AG08395 (cell line): ENCODE measurements at regions not wholly inside any gene's neighbourhood (a gene's known extent, or its start where the extent isn't known, plus 50 kb on each side); places are given as distances from the start of the nearest gene placed in this dataset.

Source experiments
- DNase-seq: peaks from one replicate; pipeline ENCODE4 v3.0.0; 2012; ENCODE audit warnings: mixed read lengths, low spot score

DNA sequence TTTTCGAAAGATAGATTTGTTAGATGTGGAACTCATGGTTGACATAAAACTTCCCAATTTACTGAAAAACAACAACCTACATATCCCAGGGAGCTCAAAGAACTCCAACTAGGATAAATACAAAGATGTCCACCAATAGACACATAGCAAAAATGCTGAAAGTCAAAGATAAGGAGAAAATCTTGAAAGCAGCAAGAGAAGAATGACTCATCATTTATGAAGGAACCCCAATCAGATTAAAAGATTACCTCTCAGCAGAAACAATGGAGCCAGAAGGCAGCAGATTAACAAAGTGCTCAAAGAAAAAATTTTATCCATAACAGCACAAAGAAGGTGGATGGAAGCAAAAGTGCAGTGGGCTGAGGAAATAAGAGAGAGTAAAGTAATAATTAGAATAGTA lies 908.6 kb downstream of the SORCS3 start:
- DNase-seq = no peak

DNA sequence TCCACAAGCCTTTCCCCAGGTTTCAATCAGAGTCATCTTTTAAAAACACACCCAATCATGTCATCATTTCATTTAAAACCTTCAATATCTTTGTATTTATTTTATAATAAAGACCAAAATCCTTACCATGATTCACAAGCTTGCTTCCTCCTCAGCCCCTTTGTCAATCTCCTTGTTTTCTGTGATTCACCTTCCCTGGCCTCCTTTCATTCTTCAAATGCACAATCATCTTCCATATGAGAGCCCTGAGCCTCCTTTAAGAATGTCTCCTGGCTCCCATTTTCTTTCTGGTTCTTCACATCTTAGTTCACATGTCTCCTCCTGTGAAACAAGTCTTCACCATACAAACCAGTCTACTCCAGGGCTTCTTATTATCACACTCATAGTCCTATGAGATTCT lies 904.0 kb downstream of the SORCS3 start:
- no peak for DNase-seq

DNA sequence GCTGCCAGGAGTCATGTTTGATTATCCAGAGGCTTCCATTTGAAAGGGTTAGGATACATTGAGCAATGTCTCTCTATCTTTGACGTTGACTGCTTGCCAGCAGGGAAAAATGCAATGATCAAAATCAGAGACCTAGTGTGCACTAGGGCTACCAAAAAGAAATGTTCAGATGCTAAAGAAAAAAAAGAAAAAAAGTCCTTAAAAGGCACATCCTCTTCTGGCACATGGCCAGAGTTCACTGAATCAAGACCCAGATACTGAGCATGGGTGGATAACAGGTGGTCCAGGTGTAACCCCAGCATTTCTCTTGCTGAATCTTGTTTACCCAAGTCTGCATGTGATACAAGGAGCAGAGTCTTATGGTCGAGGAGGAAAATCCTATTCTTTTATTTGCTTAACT lies 899.3 kb downstream of the SORCS3 start:
- no peak for DNase-seq

DNA sequence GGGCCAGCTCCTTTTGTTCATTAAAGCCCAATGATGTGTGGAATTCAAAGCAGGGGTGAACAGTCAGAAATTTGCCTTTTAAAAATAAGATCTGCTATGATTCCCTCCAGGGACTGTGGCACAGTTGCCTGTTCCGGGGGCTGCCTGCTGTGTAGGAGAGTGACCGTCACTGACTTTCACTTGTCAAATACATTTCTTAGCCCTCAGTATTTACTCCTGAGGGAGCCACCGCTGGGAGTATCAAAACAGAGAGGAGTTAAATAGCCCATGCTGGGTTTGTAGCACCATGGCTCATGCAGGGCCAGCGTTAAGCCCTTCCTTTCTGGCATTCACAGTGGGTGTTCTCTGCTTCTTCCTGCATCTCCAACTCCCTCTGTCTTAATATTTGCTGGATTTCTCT lies 897.8 kb downstream of the SORCS3 start:
- DNase-seq = no peak

DNA sequence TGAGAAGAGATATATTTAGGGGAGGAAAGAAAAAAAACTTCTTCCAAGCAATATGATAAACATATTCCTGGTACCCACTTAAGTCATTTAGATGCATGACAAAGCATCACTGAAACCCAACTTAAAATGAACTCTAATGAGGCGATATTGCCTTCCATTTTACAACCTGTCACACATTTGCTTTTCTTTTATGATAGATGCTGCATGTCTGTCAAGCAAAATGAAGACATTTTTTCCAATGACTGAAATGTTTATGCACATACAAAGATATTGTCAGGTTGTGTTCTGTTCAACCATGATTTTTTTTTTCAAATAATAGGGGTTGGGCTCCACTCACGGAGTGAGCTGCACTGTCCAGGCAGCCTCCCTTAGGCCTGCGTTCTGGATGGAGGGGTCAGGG lies 894.4 kb downstream of the SORCS3 start:
- no peak for DNase-seq

DNA sequence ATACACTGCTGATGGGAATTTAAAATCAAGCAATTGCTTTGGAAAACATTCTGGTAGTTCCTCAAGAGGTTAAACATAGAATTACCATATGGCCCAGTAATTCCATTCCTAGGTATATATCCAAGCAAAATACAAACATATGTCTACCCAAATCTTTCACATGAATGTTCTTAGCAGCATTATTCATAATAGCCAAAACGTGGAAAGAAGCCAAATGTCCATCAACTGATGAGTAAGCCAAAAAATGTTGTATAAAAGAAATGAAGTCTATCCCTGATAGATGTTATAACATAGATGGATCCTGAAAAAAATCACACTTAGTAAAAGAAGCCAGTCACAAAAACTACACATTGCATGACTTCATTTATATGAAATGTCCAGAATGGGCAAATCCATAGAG lies 893.0 kb downstream of the SORCS3 start:
- no peak for DNase-seq

DNA sequence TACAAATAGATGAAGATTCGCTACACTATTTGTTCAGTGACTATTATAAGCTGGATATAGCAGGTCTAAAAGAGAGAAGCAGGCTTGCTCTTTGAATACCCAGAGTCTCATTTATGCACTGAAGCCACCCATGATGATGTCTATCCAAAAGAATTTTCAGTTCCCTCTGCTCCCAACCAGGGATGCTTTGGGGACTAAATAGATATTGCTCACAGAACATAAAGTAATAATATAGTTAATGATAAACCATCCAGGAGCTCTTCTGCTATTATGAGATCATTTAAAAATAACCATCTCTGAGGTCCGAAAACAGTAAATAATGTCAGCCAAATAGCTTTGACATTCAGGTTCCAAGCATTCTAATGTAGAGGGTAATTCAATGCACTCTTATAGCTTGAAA lies 875.4 kb downstream of the SORCS3 start:
- DNase-seq = no peak

DNA sequence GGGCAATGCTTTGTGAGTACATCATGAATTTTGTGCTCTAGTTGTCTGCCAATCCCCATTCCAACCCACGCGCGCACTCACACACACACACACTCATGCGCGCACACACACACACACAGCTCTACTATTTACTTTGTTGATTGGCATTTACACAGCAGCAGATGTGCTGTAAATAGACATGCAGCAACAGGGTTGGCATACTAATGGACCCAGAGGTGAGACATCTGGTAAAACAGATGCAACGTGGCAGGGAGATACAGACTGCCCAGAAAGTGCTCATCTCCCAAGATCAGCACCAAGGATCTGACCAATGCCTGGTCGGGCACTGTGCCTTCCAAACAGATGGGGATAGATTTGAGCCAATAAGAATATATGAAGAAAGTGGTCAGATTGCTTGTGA lies 873.0 kb downstream of the SORCS3 start:
- no peak for DNase-seq

DNA sequence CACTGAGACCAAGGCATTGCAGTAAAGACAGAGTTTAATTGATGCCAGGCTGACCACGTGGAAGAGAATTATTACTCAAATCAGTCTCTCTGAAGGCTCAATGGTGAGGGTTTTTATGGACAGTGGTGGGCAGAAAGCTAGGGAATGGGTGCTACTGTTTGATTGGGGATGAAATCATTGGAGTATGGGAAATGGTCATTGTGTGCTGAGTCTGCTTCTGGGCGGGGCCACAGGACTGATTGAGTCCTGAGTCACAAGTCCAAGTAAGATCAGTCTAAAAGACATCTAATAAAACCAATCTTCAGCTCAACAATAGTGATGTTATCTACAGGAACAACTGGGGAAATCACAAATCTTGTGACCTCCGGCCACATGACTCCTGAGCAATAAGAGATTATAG lies 868.4 kb downstream of the SORCS3 start:
- DNase-seq = no peak

DNA sequence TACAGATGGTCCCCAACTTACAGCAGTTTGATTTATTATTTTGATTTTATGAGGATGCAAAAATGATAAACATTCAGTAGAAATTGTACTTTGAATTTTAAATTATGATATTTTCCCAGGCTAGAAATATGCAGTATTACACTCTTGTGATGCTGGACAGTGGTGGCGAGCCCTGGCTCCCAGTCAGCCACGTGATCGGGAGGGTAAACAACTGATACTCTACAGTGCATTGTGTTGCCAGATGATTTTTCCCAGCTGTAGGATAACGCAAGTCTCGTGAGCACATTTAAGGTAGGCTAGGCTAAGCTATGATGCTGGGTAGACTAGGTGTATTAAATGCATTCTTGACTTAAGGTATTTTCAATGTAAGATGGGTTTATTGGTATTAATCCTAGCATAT lies 865.2 kb downstream of the SORCS3 start:
- no peak for DNase-seq

DNA sequence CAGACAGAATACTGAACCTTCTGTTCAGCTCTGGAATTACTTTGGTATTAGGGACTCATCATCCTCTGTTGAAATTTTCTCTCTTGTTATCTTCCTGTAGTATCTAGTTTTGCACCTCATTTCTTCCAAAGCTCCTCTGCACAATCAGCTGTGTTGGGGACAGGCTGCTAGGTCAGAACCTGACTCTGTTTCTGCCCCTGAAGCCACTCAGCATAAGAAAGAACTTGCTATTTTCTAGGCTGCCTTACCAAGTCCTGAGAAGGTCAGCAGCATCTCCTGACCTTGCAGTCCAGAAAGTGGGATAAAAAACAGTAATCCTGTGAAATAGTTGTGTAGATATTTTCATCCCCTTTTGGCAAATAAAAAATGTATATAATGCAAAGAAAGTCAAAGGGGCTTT lies 862.6 kb downstream of the SORCS3 start:
- DNase-seq = no peak

DNA sequence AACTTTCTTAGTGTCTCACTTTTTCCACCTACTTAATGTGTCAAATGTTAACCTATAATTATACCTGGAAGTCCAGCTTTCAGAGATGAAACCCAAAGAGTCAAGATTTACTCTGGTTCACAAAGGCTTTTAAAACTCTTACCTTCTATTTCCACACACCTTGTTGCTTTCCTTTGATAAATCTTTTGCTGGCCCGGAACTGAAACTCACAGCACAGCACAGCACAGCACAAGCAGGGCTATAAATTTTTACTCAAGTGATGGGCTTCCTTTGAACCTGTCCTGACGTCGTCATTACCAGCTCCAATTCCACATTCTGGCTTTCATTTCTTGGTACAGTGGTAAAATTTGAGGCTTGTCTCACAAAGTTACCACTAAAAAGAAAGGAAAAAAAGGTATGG lies 861.0 kb downstream of the SORCS3 start:
- no peak for DNase-seq

DNA sequence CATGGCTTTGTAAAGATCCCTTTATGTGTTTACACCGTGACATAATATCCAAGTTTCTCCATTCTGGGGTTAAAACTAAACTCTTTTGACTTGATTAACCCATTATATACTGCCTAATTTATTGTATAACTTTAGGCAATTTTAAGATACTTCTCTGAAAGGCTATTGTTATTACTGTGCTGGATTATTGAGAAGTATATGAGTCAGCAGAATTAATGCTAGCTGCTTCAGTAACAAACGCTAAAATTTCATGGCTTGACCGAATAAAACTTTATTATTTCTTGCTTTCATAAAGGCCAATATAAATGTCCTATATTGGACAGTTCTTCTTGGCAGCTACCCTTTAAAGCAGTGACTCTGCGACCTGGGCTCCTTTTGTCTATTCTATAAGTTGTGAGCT lies 853.9 kb downstream of the SORCS3 start:
- DNase-seq = no peak

DNA sequence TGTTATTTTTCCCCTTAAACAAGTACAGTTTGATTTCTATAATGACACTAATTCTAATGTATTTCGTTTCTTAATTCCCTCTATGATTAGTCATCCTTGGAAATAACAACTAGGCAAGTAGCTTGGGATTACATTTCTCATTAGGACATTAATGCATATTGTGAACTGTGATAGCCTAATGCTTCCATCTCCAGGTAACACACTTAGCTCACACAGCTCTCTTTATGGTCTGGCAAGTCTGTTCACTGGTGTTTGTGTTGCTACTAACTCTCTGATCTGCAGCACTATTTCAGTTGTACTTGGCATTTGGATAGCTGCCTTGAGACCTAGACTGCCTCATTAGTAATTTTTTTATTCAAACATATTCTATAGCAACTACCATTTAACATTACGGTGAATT lies 853.2 kb downstream of the SORCS3 start:
- no peak for DNase-seq

DNA sequence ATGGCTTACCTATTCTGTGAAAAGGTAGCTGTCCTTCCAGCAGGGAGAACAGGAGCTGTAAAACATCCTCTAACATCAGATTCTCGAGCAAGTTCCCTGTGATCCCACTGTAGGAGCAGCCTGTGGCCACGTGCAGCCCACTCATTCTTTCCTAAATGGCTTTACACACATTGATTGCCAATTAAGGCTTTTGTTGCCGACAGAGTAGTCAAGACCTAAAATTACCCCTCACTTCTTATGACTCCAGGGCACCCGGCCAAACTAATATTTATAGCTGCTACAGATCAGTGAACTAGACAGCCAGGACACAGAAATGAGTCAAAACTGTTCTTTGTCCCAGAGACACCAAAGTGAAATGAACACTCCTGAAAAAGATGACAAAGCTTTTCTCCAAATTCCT lies 832.1 kb downstream of the SORCS3 start:
- no peak for DNase-seq

DNA sequence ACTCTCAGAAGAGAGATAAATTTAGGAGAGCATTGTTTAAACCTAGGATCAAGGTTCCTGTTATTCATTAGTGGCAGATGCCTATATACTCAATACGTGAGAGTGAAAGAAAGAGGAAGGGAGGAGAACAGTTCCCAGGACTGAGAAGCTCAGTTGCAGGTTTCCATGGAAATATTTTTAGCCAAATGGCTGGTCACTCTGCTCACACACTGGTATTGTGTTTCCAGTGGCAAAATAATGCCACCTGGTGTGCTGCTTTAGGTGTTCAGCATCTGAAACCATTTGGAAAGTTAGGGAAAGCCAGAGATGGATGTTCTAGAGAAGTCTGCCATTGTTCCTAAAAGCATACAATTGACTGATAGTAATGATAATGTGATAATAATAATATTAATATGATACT lies 827.7 kb downstream of the SORCS3 start:
- no peak for DNase-seq

DNA sequence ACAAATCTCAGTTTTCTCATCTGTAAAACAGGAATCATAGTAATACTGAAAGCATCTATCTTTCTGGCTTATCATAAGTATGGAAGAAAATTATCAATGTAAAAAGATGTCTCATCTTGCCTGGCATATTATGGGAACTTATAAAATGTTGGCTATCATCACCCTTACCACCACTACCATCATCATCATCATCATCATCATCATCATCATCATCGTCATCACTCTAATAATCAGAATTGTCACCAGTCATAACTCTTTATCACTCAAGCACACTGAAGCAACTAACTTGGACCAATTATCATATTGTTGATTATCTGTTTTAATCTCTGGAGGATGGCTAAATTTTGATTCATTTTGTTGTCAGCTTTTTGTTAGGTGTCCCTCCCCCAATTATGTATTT lies 825.4 kb downstream of the SORCS3 start:
- no peak for DNase-seq

DNA sequence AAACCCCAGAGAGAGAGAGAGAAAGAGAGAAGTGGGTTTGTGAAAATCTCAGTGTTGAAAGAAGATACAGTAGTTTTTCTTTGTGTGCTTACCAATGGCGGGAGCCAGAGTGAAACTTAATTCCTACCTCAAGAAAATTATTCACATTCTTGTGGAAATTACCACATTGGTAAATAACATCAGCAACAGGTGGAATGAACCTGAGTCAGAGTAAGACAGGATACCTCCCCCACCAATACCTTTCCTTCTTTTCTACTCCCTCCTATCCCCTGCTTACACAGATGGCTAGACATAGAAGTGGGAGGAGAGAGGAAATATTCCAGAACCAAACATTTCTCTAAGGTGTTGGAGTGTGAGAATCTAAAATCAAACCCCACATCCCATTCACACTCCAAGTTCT lies 793.9 kb downstream of the SORCS3 start:
- DNase-seq = no peak

DNA sequence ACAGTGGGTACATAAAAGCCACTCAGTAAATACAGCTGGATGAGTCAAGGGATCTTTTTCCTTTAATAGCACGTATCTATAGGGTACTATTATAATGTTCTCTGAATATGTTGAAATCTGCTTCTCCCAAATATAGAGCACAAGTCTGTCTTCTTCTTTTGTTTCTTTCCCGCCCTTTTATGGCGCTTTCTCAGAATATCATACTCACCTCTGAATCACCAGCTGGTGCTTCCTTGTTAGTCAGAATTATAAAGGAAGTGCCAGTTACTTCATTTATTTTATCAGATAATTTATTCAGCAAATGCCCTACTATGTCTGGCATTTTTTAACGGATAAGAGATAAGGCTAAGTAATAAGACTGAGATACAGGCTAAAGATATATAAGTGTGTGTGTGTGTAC lies 772.9 kb downstream of the SORCS3 start:
- no peak for DNase-seq

DNA sequence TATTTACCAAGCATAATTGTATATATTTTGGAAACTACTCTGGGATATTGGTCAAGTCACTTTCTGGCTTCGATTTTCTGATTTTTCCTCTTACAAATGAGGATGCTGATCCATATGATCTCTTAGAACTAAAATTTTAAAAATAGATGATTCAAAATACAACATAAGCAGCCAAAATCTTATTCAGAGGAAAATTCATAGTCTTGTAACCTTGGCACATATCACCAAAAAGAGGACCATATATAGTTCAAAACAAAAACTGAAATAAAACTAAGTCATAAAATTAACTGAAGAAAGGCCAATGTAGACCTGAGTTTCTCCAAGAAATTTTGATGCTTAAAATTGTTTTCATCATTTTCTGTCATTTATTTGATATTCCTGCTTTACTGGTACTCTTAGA lies 768.3 kb downstream of the SORCS3 start:
- no peak for DNase-seq

DNA sequence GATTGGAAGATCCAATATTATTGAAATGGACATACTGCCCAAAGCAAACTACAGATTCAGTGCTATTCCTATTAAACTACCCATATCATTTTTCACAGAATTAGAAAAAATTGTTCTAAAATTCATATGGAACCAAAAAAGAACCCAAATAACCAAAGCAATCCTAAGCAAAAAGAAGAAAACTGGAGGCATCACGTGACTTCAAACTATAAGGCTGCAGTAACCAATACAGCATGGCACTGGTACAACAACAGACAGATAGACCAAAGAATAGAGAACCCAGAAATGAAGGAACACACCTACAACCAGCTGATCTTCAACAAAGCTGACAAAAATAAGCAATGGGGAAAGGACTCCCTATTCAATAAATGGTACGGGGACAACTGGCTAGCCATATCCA lies 765.4 kb downstream of the SORCS3 start:
- DNase-seq = no peak

DNA sequence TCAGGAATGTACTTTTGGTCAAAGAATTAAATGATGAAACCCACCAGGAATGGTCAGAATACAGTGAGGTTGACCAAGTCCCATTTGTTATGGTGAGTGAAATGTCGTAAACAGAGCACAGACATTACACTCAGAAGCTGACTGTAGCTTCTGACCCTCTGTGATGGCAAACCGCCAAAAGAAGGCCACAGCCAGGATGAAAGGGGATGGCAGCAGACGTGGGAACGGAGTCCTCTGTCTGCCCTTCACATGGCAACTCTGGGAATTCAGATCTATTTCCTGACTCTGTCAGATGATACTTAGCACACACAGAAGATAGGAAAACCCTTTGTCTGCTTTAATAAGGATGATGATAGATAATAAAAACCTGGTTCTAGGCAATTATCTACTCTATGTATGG lies 757.1 kb downstream of the SORCS3 start:
- DNase-seq = no peak

DNA sequence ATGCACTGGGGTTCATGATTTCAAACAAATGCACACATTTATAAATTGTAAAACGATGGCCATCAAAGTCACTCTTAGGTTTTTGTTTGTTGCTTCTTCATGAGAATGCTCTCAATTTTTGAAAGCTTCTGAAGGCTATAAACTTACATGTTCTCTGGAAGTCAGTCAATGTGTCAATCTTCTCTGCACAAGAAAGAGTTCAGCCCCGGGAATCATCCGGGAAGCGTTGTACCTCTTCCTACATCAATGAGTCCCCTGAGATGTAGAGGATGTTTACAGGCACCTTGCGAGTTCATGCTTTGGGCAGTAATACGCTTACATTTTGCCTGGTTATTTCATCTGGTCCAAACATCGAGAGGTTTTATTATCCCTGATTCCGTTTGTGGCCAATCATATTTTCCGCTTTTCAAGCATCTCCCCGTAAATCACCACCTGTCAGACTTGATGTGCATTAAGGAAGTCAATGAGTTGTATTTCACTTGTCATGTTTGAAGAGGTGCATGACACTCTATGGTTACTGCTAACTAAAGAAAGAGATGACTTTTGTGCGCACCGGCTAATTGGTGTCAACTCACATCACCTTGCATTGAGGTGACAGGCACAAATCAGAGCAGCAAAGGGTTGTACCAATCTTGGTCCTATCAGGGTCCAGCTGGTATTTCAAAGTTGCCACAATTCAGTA lies 750.7 kb downstream of the SORCS3 start:
- DNase-seq = no peak

DNA sequence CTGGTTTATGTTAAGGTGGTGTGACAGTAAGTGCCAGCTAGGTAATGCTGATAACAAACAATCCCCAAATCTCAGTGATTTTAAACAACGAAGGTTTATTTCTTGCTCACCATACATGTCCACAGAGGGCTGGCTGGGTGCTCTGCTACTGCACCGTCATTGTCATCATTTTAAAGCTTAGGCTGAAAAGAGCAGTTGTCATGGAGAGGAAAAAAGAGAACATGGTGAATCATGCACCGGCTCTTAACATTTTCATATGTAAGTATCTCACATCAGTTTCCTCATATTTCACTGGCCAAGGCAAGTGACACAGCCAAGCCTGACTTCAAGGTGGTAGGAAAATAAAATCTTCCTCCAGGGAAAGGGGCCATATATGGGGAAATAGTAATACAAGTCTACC lies 746.9 kb downstream of the SORCS3 start:
- DNase-seq = no peak

DNA sequence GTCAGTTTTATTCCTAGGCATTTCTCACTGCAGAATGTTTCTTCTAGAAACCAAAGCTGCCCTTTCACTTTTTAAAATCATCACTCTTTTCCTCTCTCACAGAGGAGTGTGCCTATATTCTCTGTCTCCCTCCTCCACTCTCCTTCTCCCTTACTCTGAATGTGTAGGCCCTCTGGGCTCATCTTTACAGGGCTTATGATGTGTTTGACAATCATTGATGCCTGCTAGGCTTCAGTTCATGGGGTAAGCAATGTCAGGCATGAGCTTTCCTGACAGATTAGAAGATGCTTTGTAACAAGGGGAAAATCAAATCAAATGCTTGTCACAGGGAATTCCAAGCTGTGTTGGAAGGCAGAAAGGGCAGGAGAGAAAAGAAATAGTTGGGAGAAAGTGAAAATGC lies 742.9 kb downstream of the SORCS3 start:
- DNase-seq = no peak
